Stomach (tissue), 4 donors: ENCODE measurements at regions not wholly inside any gene's neighbourhood (a gene's known extent, or its start where the extent isn't known, plus 50 kb on each side); places are given as distances from the start of the nearest gene placed in this dataset.

Experiments used
- CTCF ChIP-seq, 7 experiments: fragments of 450-650 bp in 4 of 7; fragments of 200-600 bp in 3 of 7; sonication (generic) in 3 of 7; IDR thresholded peaks; one replicate each; pipeline ENCODE4 v1.5.1; 2016 to 2019; ENCODE audit warnings: antibody characterized with exemption in 7 of 7, control low read depth in 2 of 7, mild to moderate bottlenecking in 1 of 7
- EP300 ChIP-seq: sonication (generic); formaldehyde crosslinking; IDR thresholded peaks from one replicate; pipeline ENCODE4 v1.6.1; 2017; ENCODE audit warnings: antibody characterized with exemption
- POLR2A ChIP-seq, 4 donors: fragments of 450-650 bp; IDR thresholded peaks; one replicate each; pipeline ENCODE4 v1.6.1; 2016; ENCODE audit warnings: antibody characterized with exemption in 4 of 4, control low read depth in 2 of 4, mild to moderate bottlenecking in 1 of 4, moderate library complexity in 1 of 4
- POLR2AphosphoS5 ChIP-seq, 3 donors: sonication (generic); formaldehyde crosslinking; IDR thresholded peaks; one replicate each; pipeline ENCODE4 v1.6.1; 2016; ENCODE audit warnings: antibody characterized with exemption in 3 of 3

DNA sequence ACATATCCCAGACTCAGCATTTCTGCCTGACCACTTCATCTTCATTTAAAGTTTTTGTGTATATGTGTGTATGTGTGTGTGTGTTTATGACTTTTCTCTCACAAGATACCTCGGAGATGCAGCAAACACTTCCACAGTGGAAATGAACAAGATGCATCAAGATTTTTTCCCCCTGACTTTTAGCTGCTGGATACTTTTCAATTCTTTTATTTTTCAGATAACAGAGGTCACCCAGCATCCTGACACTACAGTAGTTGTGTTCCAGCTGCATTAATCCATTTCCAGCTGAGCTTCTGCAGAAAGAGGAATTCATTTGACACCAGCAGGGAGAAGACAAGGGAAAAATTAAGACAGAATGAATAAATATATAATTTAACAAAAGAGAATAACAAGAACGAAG is 130.2 kb upstream of the PSMD7 start:
- TF ChIP-seq CTCF (IDR thresholded peaks at IDR 0.05): no peak
- TF ChIP-seq POLR2A (IDR thresholded peaks at IDR 0.05): no peak
- no peak for TF ChIP-seq EP300
- no peak for TF ChIP-seq POLR2AphosphoS5 (IDR thresholded peaks at IDR 0.05)
